Omental fat pad (tissue), 3 donors: ENCODE measurements at regions not wholly inside any gene's neighbourhood (a gene's known extent, or its start where the extent isn't known, plus 50 kb on each side); places are given as distances from the start of the nearest gene placed in this dataset.

ENCODE experiments used
- ATAC-seq: fragments of 150-250 bp; one replicate; pipeline ENCODE4 v1.9.1; 2016; ENCODE audit warnings: mild to moderate bottlenecking, moderate library complexity; ENCODE audit not compliant: low FRiP score
- DNase-seq: peaks from one replicate; pipeline ENCODE4 v3.0.0-alpha.2; 2019; ENCODE audit warnings: low spot score
- CTCF ChIP-seq, 3 donors: fragments of 450-650 bp; IDR thresholded peaks; one replicate each; pipeline ENCODE4 v1.5.1; 2016 to 2017; ENCODE audit warnings: antibody characterized with exemption in 3 of 3, mild to moderate bottlenecking in 3 of 3, moderate library complexity in 2 of 3

GRCh38 chr14:36083317-36083716 lies 93.2 kb downstream of the PTCSC3 start:
- ATAC-seq (no peak), DNase-seq (no peak)
- no peak for TF ChIP-seq CTCF (IDR thresholded peaks at IDR 0.05)

GRCh38 chr14:36078080-36078479 lies 98.4 kb downstream of the PTCSC3 start:
- no peak for ATAC-seq
- no peak for TF ChIP-seq CTCF (IDR thresholded peaks at IDR 0.05)
- no peak for DNase-seq

- TF ChIP-seq CTCF (IDR thresholded peaks at IDR 0.05) = no peak
- no peak for ATAC-seq
- no peak for DNase-seq
These were observed 100.3 kb downstream of the PTCSC3 start for GRCh38 chr14:36076197-36076596.

GRCh38 chr14:36075203-36075602 lies 101.3 kb downstream of the PTCSC3 start:
- ATAC-seq (no peak), DNase-seq (no peak)
- no peak for TF ChIP-seq CTCF (IDR thresholded peaks at IDR 0.05)

- DNase-seq (no peak), ATAC-seq (no peak)
These were observed 105.8 kb downstream of the PTCSC3 start for GRCh38 chr14:36070720-36071043.

GRCh38 chr14:36070031-36070719 lies 106.3 kb downstream of the PTCSC3 start:
- no peak for DNase-seq
- TF ChIP-seq CTCF (IDR thresholded peaks at IDR 0.05) = no peak
- no peak for ATAC-seq

More at GRCh38 chr14:36070720-36071043, 105.8 kb downstream of the PTCSC3 start:
- TF ChIP-seq CTCF (IDR thresholded peaks at IDR 0.05) = no peak

- no peak for DNase-seq
- peak; percentile 82 for ATAC-seq
- peak in 1 of 3 donors; percentile 34 for TF ChIP-seq CTCF (IDR thresholded peaks at IDR 0.05)
These were observed 107.0 kb downstream of the PTCSC3 start for GRCh38 chr14:36069535-36069900.
